HK-2 (cell line): ENCODE measurements at regions not wholly inside any gene's neighbourhood (a gene's known extent, or its start where the extent isn't known, plus 50 kb on each side); places are given as distances from the start of the nearest gene placed in this dataset.

ENCODE experiments used
- DNase-seq: peaks from one replicate; pipeline ENCODE4 v3.0.0-alpha.2; 2018; ENCODE audit not compliant: unreplicated experiment

GRCh38 chr7:88431882-88432281, 125.2 kb upstream of the STEAP4 start:
- DNase-seq, result no peak

- no peak for DNase-seq
These were observed 122.7 kb upstream of the STEAP4 start for GRCh38 chr7:88429382-88429781.

GRCh38 chr7:88402529-88402928, 95.8 kb upstream of the STEAP4 start:
- DNase-seq, result no peak

GRCh38 chr7:88401009-88401623, 94.4 kb upstream of the STEAP4 start:
- no peak for DNase-seq

GRCh38 chr7:88399696-88400240, 93.1 kb upstream of the STEAP4 start:
- DNase-seq, result no peak

GRCh38 chr7:88399036-88399435, 92.3 kb upstream of the STEAP4 start:
- no peak for DNase-seq

GRCh38 chr7:88398459-88398858, 91.8 kb upstream of the STEAP4 start:
- no peak for DNase-seq

GRCh38 chr7:88396948-88397322, 90.2 kb upstream of the STEAP4 start:
- DNase-seq, result no peak

GRCh38 chr7:88396295-88396947, 89.7 kb upstream of the STEAP4 start:
- no peak for DNase-seq

GRCh38 chr7:88395715-88396114, 89.0 kb upstream of the STEAP4 start:
- DNase-seq, result no peak

GRCh38 chr7:88391247-88391646, 84.6 kb upstream of the STEAP4 start:
- no peak for DNase-seq

- DNase-seq, result no peak
These were observed 80.7 kb upstream of the STEAP4 start for GRCh38 chr7:88387368-88387767.

- DNase-seq, result no peak
These were observed 80.0 kb upstream of the STEAP4 start for GRCh38 chr7:88386665-88387156.

GRCh38 chr7:88377434-88377833, 70.7 kb upstream of the STEAP4 start:
- no peak for DNase-seq

- no peak for DNase-seq
These were observed 62.0 kb upstream of the STEAP4 start for GRCh38 chr7:88368686-88369085.

- no peak for DNase-seq
These were observed 60.2 kb upstream of the STEAP4 start for GRCh38 chr7:88366845-88367244.

- no peak for DNase-seq
These were observed 57.2 kb upstream of the STEAP4 start for GRCh38 chr7:88363869-88364268.

- DNase-seq, result no peak
These were observed 56.6 kb upstream of the STEAP4 start for GRCh38 chr7:88363249-88363648.

GRCh38 chr7:88361357-88361756, 54.7 kb upstream of the STEAP4 start:
- DNase-seq, result no peak

GRCh38 chr7:88358881-88359280, 52.2 kb upstream of the STEAP4 start:
- DNase-seq, result no peak

GRCh38 chr7:88358526-88358838, 51.8 kb upstream of the STEAP4 start:
- no peak for DNase-seq

GRCh38 chr7:88357781-88358525, 51.3 kb upstream of the STEAP4 start:
- DNase-seq, result no peak

GRCh38 chr7:88357294-88357693, 50.6 kb upstream of the STEAP4 start:
- peak; percentile 30 for DNase-seq
